Colonic mucosa (tissue), 4 donors: ENCODE measurements at regions not wholly inside any gene's neighbourhood (a gene's known extent, or its start where the extent isn't known, plus 50 kb on each side); places are given as distances from the start of the nearest gene placed in this dataset.

ENCODE experiments used
- DNase-seq: peaks from one replicate; pipeline ENCODE4 v3.0.0-alpha.2; 2020
- H3K27ac ChIP-seq: fragments of 200-600 bp; one replicate; pipeline ENCODE4 v1.8.0; 2021
- H3K27me3 ChIP-seq: fragments of 200-600 bp; one replicate; pipeline ENCODE4 v1.8.0; 2021
- H3K36me3 ChIP-seq: fragments of 200-600 bp; one replicate; pipeline ENCODE4 v1.8.0; 2021
- H3K4me1 ChIP-seq: fragments of 200-600 bp; one replicate; pipeline ENCODE4 v1.8.0; 2021; ENCODE audit warnings: mild to moderate bottlenecking
- H3K4me3 ChIP-seq: fragments of 200-600 bp; one replicate; pipeline ENCODE4 v1.8.0; 2021
- H3K9ac ChIP-seq, 2 donors: one replicate each; pipeline ENCODE4 v1.7.0; 2013; ENCODE audit warnings: control low read depth in 2 of 2, low read depth in 2 of 2, low read length in 2 of 2
- H3K9me3 ChIP-seq: fragments of 200-600 bp; one replicate; pipeline ENCODE4 v1.8.0; 2021
- CTCF ChIP-seq: fragments of 200-600 bp; IDR thresholded peaks from one replicate; pipeline ENCODE4 v1.8.0; 2022; ENCODE audit warnings: antibody characterized with exemption, mild to moderate bottlenecking
- intact Hi-C: fragments of 100-400 bp; cut with DNase I; formaldehyde crosslinking; loops from one replicate; pipeline ENCODE4 v1.14.1; 2022
- donor health status: healthy.
- donor health status: DM: no; HTN: no; CAD: no.
- donor health status: DM: no; HTN: no; CAD: no.

- H3K4me1 ChIP-seq = no peaks in the 10 kb centered on the region
- H3K4me3 ChIP-seq = no peak overlapping the region
- H3K9me3 ChIP-seq = no peaks in the 10 kb centered on the region
- intact Hi-C loops = no loop called here
- no peak overlapping the region for H3K27ac ChIP-seq
- no peak overlapping the region for H3K9ac ChIP-seq
- no peaks in the 10 kb centered on the region for H3K27me3 ChIP-seq
- no peaks in the 10 kb centered on the region for H3K36me3 ChIP-seq
- DNase-seq = no peak
- no peak for TF ChIP-seq CTCF
These were observed 107.7 kb upstream of the MAP2 start for GRCh38 chr2:209316141-209316540.

- H3K9ac ChIP-seq = no peak overlapping the region
- H3K27ac ChIP-seq = no peak overlapping the region
- no peaks in the 10 kb centered on the region for H3K4me1 ChIP-seq
- no peaks in the 10 kb centered on the region for H3K27me3 ChIP-seq
- no peaks in the 10 kb centered on the region for H3K9me3 ChIP-seq
- no peak for DNase-seq
- TF ChIP-seq CTCF = no peak
- no peak overlapping the region for H3K4me3 ChIP-seq
- intact Hi-C loops = no loop called here
- H3K36me3 ChIP-seq = no peaks in the 10 kb centered on the region
These were observed 102.8 kb upstream of the MAP2 start for GRCh38 chr2:209321076-209321475.

GRCh38 chr2:209321581-209321980, 102.3 kb upstream of the MAP2 start:
- Histone ChIP-seq H3K27ac (no peak overlapping the region), H3K4me3 (no peak overlapping the region), H3K9ac (no peak overlapping the region), H3K4me1 (no peaks in the 10 kb centered on the region), H3K27me3 (no peaks in the 10 kb centered on the region), H3K9me3 (no peaks in the 10 kb centered on the region), H3K36me3 (no peaks in the 10 kb centered on the region)
- intact Hi-C loops = no loop called here
- TF ChIP-seq CTCF = no peak
- no peak for DNase-seq

GRCh38 chr2:209322041-209322440, 101.8 kb upstream of the MAP2 start:
- Histone ChIP-seq H3K36me3 (no peaks in the 10 kb centered on the region), H3K27ac (no peak overlapping the region), H3K4me3 (no peak overlapping the region), H3K9me3 (no peaks in the 10 kb centered on the region), H3K9ac (no peak overlapping the region), H3K4me1 (no peaks in the 10 kb centered on the region), H3K27me3 (no peaks in the 10 kb centered on the region)
- DNase-seq = no peak
- no peak for TF ChIP-seq CTCF
- intact Hi-C loops = no loop called here

- no peak overlapping the region for H3K9ac ChIP-seq
- H3K9me3 ChIP-seq = no peaks in the 10 kb centered on the region
- intact Hi-C loops = no loop called here
- no peaks in the 10 kb centered on the region for H3K4me1 ChIP-seq
- no peaks in the 10 kb centered on the region for H3K27me3 ChIP-seq
- H3K4me3 ChIP-seq = no peak overlapping the region
- H3K36me3 ChIP-seq = no peaks in the 10 kb centered on the region
- H3K27ac ChIP-seq = no peak overlapping the region
- TF ChIP-seq CTCF = no peak
- no peak for DNase-seq
These were observed 100.8 kb upstream of the MAP2 start for GRCh38 chr2:209322905-209323512.
